PC-9 (cell line): ENCODE measurements at regions not wholly inside any gene's neighbourhood (a gene's known extent, or its start where the extent isn't known, plus 50 kb on each side); places are given as distances from the start of the nearest gene placed in this dataset.

Experiments
- BruUV-seq: library from RNA; stranded (reverse); fragments of 400-500 nt; replicated peaks from 2 replicates; lab custom pipeline; 2021; lab: Mats Ljungman, UMichigan
- CTCF ChIA-PET: fragments of 300-600 bp; sonication (Branson Sonifier 250); formaldehyde crosslinking; loops from one replicate; lab custom pipeline; 2022; ENCODE audit warnings: antibody characterized with exemption; lab: Charles Lee
- POLR2A ChIA-PET: fragments of 300-600 bp; sonication (Branson Sonifier 250); formaldehyde crosslinking; loops from one replicate; lab custom pipeline; 2022; ENCODE audit warnings: antibody characterized with exemption; ENCODE audit not compliant: unreplicated experiment; lab: Charles Lee
- DNase-seq, 2 experiments: peaks; one replicate each; pipeline versions ENCODE4 v3.0.0 to v3.0.0-alpha.2; 2015 to 2022; ENCODE audit warnings: mixed read lengths in 1 of 2
- H2AFZ ChIP-seq: fragments of 200-600 bp; sonication (generic); 2 replicates; pipeline ENCODE4 v1.8.1; 2017; ENCODE audit warnings: antibody characterized with exemption
- H3F3A ChIP-seq: fragments of 200-600 bp; sonication (generic); 2 replicates; pipeline ENCODE4 v1.8.1; 2017; ENCODE audit warnings: antibody characterized with exemption, mild to moderate bottlenecking, low read depth; ENCODE audit not compliant: insufficient read depth
- H3K27ac ChIP-seq: fragments of 200-600 bp; sonication (generic); 2 replicates; pipeline ENCODE4 v1.6.1; 2016; ENCODE audit warnings: mixed run types
- H3K27me3 ChIP-seq: fragments of 200-600 bp; sonication (generic); 2 replicates; pipeline ENCODE4 v1.6.1; 2016; ENCODE audit warnings: low read depth, mixed run types; ENCODE audit not compliant: insufficient read depth
- H3K36me3 ChIP-seq: fragments of 200-600 bp; sonication (generic); 2 replicates; pipeline ENCODE4 v1.6.1; 2016; ENCODE audit warnings: low read depth, mixed run types
- H3K4me1 ChIP-seq: fragments of 200-600 bp; sonication (generic); replicated peaks from 2 replicates; pipeline ENCODE4 v1.6.1; 2016; ENCODE audit warnings: mixed run types; ENCODE audit not compliant: insufficient read depth
- H3K4me2 ChIP-seq: fragments of 200-600 bp; sonication (generic); 2 replicates; pipeline ENCODE4 v1.6.1; 2017; ENCODE audit warnings: mixed run types
- H3K4me3 ChIP-seq: fragments of 200-600 bp; sonication (generic); 2 replicates; pipeline ENCODE4 v1.6.1; 2016; ENCODE audit warnings: mixed run types
- H3K79me2 ChIP-seq: fragments of 200-600 bp; sonication (generic); 2 replicates; pipeline ENCODE4 v1.6.1; 2017; ENCODE audit warnings: low read depth, mixed run types
- H3K9me2 ChIP-seq: fragments of 200-600 bp; sonication (generic); 2 replicates; pipeline ENCODE4 v1.8.1; 2017; ENCODE audit warnings: mild to moderate bottlenecking; ENCODE audit not compliant: insufficient read depth
- H3K9me3 ChIP-seq: fragments of 200-600 bp; sonication (generic); 2 replicates; pipeline ENCODE4 v1.8.1; 2016; ENCODE audit warnings: low read depth; ENCODE audit not compliant: insufficient read depth
- H4K20me1 ChIP-seq: fragments of 200-600 bp; sonication (generic); 2 replicates; pipeline ENCODE4 v1.8.1; 2017; ENCODE audit not compliant: insufficient read depth
- CTCF ChIP-seq: fragments of 200-600 bp; sonication (generic); conservative IDR thresholded peaks from 2 replicates; pipeline ENCODE4 v1.6.1; 2017; ENCODE audit warnings: mixed run types, antibody characterized with exemption, mild to moderate bottlenecking, moderate library complexity
- EZH2 ChIP-seq: fragments of 200-600 bp; sonication (generic); IDR thresholded peaks from 2 replicates; pipeline ENCODE4 v1.8.0; 2017; ENCODE audit warnings: antibody characterized with exemption, low read depth
- intact Hi-C: fragments of 100-400 bp; cut with micrococcal nuclease; formaldehyde crosslinking; loops from one replicate; pipeline ENCODE4 v1.10.0; 2022; ENCODE audit not compliant: unreplicated experiment

GRCh38 chr18:43382641-43383403 lies 105.5 kb upstream of the SYT4 start:
- no peaks in the 10 kb centered on the region for H3K9me3 ChIP-seq
- CTCF ChIA-PET: no interaction called here

GRCh38 chr18:43389163-43389562 lies 111.9 kb upstream of the SYT4 start:
- intact Hi-C loops: no loop called here

More at GRCh38 chr18:43382641-43383403, 105.5 kb upstream of the SYT4 start:
- intact Hi-C loops: no loop called here
- DNase-seq: no peak
- H3K27me3 ChIP-seq: no peaks in the 10 kb centered on the region
- POLR2A ChIA-PET: no interaction called here
- H3K4me2 ChIP-seq: no peak overlapping the region
- H4K20me1 ChIP-seq: no peaks in the 10 kb centered on the region
- no TSS peak for BruUV-seq
- no peaks in the 10 kb centered on the region for H3K9me2 ChIP-seq
- H3K4me1 ChIP-seq: no peaks in the 10 kb centered on the region
- no peaks in the 10 kb centered on the region for H3K79me2 ChIP-seq
- no peak for TF ChIP-seq CTCF
- TF ChIP-seq EZH2: no peak
- H3K4me3 ChIP-seq: no peak overlapping the region
- no peaks in the 10 kb centered on the region for H3K36me3 ChIP-seq
- H2AFZ ChIP-seq: no peak overlapping the region
- no peaks in the 10 kb centered on the region for H3F3A ChIP-seq
- no peak overlapping the region for H3K27ac ChIP-seq

GRCh38 chr18:43392168-43392567 lies 114.9 kb upstream of the SYT4 start:
- no peaks in the 10 kb centered on the region for H3F3A ChIP-seq
- no TSS peak for BruUV-seq
- CTCF ChIA-PET: no interaction called here
- intact Hi-C loops: loop anchor here (10.0 kb wide), 1 partner anchor 1097 kb away; no protein-coding TSS in a partner anchor
- H3K4me3 ChIP-seq: no peak overlapping the region
- no peaks in the 10 kb centered on the region for H3K27me3 ChIP-seq
- H3K36me3 ChIP-seq: no peaks in the 10 kb centered on the region
- H2AFZ ChIP-seq: no peak overlapping the region
- no peak overlapping the region for H3K4me2 ChIP-seq
- POLR2A ChIA-PET: no interaction called here
- no peaks in the 10 kb centered on the region for H3K79me2 ChIP-seq
- no peaks in the 10 kb centered on the region for H3K9me2 ChIP-seq
- no peaks in the 10 kb centered on the region for H3K9me3 ChIP-seq
- H3K27ac ChIP-seq: no peak overlapping the region
- no peak for DNase-seq
- TF ChIP-seq CTCF (no peak), EZH2 (no peak)
- H3K4me1 ChIP-seq: no peaks in the 10 kb centered on the region
- H4K20me1 ChIP-seq: no peaks in the 10 kb centered on the region

More at GRCh38 chr18:43389163-43389562, 111.9 kb upstream of the SYT4 start:
- no peak overlapping the region for H2AFZ ChIP-seq
- no TSS peak for BruUV-seq
- no peaks in the 10 kb centered on the region for H3K27me3 ChIP-seq
- no peaks in the 10 kb centered on the region for H3K36me3 ChIP-seq
- ChIA-PET CTCF (no interaction called here), POLR2A (no interaction called here)
- H3K4me3 ChIP-seq: no peak overlapping the region
- H3K9me2 ChIP-seq: no peaks in the 10 kb centered on the region
- H3K27ac ChIP-seq: no peak overlapping the region
- no peaks in the 10 kb centered on the region for H3K9me3 ChIP-seq
- no peaks in the 10 kb centered on the region for H3K4me1 ChIP-seq
- H4K20me1 ChIP-seq: no peaks in the 10 kb centered on the region
- no peaks in the 10 kb centered on the region for H3K79me2 ChIP-seq
- DNase-seq: no peak
- no peak overlapping the region for H3K4me2 ChIP-seq
- no peaks in the 10 kb centered on the region for H3F3A ChIP-seq
- TF ChIP-seq CTCF: no peak
- no peak for TF ChIP-seq EZH2
